ENCODE measurements at regions not wholly inside any gene's neighbourhood (a gene's known extent, or its start where the extent isn't known, plus 50 kb on each side); places are given as distances from the start of the nearest gene placed in this dataset.
A peak's percentile ranks its signal among the peaks of the same experiment; 100 is the strongest.
"Not testable (repeated sequence)": the region's sequence is repeated elsewhere in the genome, so short reads cannot be mapped to it uniquely, and the experiment has no call there.

DNA sequence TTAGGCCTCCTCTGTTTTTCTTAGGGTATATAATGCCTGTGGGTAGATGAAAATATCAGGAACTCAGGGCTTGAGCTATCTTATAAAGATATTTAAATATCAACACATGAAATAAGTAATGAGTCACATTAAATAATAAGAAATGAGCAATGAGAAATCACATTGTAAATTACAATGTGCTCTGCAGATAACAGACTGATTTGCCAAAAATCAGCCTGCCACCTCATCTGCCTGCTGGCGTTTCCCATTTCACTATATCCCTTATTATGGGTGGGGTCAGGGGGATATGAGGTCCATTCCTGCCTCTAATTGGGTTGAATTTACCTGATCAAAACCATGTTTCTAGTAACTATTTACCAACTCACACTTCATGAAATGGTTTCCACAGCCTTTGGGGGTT is 335.2 kb downstream of the CDC5L start:
- DNase-seq: no peak

DNA sequence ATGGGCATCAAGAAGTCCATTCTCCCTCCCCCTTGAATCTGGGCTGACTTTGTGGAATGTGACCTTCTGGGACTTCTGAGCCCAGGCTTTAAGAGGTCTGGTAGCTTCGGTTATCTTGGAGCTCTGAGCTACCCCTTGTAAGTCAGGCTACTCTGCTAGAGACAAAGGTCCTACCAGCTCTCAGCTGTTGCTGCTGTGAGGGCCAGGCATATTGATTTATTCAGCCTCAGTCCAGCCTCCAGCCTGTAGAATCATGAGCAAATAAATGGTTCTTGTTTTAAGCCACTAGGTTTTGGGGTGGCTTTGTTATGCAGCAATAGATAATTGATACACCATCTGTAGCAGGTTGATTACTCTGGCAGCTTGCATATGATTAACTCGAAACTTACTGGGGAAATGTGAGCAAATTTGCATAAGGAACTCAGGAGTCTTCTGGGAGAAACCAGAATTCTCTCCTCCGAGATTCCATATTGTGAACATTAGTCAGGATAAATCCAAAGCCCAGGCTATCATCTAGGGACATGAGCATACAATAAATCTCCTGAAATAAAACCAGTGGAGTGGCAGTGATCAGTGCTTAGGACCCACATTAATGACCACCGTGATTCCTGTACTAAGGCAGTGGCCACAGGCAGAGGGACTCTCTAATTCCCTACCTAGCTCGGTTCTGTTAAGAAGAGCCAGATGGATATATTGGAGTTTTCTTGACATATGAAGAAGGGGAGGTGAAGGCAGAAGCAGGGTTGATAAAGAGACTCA is 336.1 kb downstream of the CDC5L start:
- DNase-seq: peak; percentile 56

DNA sequence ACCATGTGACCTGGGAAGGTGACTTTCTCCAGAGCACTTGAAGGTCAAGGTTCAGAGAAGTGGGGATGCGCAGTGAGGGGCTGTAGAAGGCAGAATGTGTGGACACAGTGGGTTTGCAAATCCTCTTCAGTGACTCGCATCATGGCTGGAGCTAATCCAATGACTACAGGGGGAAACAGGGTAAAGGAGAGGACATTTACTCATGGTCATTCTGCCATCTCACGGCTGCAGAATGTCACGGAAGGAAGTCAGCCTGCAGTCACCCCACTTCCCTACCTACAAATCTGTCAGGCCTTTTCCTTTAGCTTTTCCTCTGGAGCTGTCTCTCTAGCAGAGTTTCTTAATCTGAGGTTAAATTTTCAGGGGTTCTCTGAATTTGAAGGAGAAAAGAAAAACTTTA is 337.6 kb downstream of the CDC5L start:
- peak; percentile 45 for DNase-seq

DNA sequence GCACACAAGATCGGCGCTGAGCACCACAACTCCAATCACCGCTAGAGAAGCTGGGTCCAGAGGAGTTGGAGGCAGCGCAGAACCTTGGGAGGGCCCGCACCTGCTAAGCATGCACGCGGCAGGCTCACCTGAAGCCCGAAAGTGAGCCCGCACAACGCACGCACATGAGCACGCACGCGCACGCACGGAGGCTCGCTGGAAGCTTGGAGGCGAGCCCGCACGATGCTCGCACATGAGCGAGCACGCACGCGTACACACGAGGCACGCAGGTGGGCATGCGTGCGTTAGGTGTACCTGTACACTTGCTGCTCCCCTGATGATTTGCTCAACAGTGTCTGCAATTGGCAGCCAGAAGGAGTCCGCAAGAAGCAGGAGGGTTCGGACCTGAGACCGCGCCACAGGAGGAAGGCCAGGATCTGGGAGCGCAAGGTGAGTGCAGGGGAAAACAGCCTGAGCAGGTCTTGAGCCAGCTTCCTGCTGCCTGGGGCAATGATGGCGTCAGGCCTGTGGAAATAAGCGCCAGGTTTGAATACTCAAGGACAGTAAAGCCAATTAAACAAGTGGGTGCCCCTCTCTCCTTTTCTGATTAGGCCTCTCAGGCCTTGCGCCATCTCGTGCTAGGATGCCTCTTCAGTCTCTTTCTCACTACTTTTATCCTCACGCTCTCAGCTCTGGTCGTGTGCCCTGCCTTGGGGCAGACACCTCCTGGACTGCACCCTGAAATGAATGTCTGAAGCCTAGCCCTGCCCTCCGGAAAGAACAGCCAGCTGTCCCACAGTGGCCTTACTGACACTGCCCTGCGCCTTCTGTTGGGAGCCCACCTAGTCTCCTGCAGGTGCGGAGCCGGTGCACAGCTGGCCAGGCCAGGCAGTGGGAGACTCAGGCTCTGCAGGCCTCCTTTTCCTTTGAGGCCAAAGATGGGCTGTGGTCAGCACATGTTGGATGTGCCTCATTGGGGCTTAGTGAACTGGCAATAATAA is 340.4 kb downstream of the CDC5L start:
- peak; percentile 63 for DNase-seq

DNA sequence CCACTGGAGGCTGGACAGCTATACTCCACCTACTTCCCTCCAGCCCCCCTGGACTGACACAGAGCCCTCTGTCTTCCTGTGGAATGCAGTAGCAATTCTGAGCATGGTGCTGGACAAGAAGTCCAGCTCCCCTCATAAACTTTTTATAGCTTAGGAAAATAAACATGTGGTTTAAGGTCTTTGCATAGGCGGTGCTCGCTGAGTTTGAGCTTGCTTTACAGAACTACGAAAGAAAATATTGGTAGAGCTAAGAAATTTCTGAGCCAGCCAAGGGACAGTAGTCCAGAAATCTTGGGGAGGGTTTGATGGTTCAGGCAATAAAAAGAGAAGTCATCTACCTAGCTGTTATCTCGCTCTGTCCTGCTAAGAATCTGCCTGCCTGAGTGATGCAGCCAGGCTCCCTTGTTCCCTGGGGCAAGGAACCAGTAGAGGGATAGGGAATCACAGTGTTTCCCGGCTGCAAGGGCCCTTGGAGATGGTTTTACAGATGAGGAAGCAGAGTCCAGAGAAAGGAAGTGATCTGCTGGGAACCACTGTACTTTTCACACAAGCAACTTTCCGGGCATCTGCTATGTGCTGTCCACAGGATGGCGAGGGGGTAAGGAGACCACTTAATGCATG is 343.4 kb downstream of the CDC5L start:
- DNase-seq: peak; percentile 94

DNA sequence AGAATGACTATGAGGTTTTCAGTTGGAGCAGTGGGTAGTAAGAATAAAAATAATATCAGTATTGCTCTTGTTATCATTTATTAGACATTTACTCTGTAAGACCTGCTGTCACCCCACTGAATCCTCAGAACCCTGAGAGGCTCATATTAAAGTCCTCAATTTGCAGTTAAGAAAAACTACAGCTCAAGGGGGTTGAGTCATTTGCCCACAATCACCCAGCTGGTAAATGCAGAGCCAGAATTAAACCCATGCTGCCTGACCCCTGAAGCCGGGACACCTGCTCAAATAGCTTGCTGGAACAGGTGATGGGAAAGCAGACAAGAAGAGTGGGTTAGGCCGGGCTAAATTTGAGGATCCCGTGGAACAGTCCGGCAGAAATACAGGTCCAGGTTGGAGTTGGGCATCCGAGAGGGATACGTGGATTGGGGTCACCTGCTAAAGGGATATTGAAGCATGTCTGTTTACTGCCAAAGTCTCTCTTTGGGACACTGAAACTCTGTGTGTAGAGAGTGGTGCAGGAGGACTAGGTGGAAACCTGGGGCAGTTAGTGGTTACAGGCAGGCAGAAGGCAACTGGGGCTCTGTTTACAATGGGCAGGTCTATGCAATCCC is 344.1 kb downstream of the CDC5L start:
- peak; percentile 52 for DNase-seq

DNA sequence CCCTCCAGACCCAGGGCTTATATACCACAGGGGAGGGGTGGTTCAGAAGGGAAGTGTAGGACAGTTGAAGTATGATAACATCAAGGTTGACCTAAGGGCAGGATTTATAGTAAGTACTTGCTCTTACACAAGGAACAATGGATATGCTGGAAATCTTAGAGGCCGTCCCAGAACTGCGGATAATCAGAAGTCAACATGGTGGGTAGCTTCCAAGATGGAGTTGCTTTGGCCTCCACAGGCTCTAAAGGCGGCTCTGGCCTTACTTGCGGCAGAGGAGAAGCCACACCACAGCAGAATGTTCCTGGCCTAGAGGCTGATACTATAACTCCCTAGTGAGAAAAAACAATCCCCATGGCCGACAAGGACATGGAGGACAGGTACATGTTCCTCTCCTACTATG is 344.7 kb downstream of the CDC5L start:
- DNase-seq: peak; percentile 40

DNA sequence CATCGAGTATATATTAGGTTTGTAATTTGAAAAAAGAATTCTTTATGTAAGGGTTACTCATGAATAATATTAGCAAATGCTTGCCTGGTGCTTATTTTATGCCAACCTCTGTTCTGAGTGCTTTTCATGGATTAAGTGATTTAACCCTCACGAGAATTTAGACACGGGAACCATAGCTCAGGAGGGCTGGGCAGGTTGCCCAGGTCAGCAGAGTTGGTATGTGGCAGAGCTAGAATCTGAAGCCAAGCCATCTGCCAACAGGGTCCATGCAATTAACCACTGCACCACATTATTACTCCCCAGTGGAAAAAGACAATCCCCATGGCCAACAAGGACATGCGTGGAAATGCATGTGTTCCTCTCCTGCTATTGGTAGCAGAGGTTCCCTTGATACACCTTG is 345.6 kb downstream of the CDC5L start:
- DNase-seq: no peak

DNA sequence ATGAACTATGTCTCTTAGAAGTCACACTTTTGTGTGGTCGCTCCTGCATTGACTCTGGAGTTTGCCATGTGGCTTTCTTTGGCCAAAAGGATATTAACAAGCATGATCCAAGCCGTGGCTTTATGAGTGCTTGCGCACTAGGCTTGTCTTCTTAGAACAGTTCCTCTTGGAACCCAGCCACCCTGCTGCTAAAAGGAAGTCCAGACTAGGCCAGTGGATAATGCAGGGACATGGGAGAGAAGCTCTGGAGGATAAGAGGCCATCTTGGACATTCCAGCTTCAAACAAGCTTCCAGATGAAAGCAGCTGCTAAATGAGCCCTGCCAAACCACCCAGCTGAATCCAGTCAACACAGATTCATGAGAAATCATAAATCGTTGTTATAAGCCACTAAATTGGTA is 346.4 kb downstream of the CDC5L start:
- DNase-seq: peak; percentile 38

DNA sequence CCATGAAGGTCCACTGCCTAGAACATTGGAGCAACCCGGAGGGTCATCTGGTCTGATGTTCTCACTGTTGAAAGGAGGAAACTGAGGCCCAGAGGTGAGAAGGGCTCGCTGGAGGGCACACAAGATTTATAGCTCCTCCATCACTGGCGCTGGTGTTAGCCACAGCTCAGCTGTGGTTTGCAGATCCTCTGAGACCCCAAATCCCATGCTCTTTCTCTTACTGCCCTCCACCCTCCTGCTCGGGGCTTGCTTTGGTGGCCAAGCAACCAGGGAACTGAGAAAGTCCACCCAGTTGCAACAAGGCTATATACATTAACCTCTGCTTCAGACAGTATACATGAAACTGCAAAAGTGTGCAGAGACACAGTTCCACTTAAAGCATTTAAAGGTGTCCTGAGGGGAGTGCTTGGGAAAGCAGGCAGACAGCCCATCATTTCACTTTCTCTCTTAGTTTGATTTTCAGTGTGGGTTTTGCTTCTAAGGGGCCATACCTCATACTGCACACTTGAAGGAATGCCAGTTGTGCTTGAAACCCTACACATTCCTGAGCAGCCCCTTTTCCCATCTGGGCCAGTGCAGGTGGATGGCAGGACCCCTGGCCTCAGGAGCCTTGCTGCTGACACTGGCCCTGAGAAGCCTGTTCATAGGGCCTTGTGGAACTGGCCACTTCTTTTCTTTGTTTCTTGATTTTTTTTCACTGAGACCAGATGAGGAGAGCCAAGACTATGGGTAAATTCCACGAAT is 347.6 kb downstream of the CDC5L start:
- peak; percentile 35 for DNase-seq

DNA sequence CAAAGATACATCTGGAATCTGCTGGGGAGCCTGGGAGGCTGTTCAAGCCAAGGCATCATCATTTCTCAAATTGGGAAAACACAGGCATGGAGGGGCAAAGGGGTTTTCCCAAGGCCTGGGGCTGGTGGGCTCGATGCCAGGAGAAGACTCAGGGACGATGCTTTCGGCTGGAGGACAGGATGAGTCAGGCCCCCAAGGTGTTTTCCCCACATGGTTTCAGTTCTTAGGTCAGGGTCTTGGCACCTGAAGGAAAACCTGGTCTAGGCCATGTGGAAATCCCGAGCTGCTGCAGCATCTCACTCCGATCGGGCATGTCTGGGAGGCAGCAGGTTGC is 348.1 kb downstream of the CDC5L start:
- peak; percentile 22 for DNase-seq

DNA sequence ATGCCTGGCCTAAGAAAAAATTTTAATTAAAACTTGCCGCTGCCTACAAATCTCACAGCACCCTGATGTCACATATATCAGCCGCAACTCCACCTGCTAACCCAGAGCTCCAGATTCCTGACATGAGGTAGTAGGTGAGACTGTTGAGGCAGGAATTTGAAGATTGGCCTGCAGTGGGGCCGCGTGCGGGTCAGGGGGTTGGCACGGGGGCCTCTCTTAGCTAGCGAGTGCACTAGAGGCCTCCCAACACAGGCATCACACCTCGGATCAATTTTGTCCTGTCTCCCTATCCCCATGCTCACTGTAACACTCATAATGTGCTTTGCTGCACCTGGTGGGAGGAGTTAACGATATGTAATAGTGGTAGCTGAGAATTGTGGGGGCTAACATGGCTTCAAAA is 349.8 kb downstream of the CDC5L start:
- DNase-seq: no peak

DNA sequence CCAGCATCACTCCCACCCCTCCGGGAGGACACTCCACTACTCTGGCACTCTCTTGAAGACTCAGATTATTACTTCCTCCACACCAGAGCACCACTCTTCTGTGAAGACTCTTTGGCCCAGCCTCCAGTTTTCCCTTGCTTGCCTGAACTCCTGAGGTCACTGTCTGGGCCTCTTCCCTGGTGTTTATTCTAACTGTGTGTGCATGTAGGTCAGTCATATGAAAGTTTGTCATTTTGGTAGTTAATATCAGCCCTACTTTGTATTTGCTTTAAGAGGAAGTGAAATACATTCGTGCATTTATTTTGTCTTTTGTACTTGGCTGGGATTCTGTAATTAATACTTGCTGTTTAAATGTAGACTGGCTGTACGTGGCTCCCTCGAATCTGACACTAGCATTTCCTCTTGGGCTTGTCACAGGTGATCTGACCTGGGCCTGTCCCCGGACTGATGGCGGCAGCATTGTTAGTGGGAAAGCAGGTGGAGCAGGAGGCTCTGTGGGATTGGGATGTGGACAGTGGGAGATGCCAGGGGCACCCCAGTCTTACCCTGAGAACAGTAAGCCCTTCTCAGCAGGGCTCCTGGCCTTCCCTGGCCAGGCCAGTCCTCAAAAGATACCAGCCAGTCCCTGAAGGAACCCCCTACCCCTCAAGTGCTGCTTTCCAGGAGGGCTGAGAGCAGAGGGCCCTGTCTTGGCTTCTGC is 350.5 kb downstream of the CDC5L start:
- DNase-seq: peak; percentile 51

DNA sequence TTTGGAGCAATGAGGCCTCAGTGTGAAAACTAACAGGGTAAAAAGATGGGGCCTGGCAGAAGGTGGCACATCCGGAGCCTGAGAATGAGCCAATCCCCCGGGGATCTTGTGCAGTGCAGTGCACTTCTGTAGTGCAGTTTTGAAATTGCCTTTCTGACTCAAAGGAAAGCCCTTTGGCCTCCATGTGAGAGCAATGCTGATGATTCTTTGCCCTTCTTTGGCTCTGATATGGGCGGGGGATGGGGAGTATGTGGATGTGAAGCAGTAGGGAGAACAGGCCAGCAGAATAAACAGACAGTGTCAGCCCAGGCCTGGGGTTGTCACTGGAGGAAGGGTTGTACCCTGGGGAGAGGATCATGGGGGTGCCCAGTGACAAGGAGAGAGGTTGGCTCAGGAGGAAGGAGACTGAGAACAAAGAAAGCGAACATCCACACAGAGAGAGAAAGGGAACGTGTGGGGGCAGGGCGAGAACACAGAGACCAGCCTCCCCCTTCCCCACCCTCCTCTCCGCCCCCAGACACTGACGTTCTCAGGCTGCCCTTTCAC is 351.2 kb downstream of the CDC5L start:
- peak; percentile 82 for DNase-seq

DNA sequence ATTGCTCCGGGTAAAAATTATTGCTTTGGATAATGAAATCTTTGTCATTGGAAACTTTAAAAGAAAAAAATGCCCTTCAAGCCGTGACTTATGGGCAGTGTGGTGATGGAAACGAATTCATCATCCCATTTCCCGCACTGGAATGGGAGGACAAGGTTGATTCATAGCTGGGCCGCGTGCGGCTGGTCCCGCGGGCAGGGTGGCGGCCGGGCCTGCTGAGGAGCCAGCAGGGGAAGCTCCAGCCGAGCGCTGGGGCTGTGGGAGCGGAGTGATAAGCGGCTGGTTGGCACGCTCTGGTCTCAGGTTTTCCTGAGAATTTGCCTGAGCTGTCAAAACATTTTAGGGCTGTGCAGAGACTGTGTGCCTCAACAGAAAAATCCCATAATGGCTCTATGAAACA is 351.7 kb downstream of the CDC5L start:
- peak; percentile 67 for DNase-seq

DNA sequence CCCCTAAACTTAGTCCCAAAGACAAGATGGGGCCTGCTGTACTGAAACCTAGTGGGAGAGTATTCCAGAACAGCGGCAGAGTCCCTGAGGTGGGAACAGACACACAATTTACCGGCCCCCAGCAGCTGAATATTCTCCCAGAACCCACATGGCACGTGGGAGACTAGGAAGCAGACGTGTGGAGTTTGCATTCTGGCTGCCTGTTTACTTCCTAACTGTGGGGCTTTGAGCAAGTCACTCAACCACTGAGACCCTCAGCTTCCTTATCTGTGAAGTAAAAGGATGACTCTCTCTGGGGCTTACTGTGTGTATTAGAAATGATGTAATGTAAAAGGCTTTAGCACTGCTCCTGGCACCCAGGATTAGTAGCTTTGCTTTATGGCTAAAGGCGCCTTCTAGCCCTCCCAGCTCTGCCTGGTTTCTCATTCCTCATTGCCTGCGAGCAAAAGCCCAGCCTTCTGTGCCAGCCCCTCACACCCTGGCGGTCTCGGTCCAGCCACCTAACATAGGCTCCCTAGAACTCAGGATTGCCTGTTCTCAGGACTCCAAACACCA is 353.1 kb downstream of the CDC5L start:
- DNase-seq: peak; percentile 66

DNA sequence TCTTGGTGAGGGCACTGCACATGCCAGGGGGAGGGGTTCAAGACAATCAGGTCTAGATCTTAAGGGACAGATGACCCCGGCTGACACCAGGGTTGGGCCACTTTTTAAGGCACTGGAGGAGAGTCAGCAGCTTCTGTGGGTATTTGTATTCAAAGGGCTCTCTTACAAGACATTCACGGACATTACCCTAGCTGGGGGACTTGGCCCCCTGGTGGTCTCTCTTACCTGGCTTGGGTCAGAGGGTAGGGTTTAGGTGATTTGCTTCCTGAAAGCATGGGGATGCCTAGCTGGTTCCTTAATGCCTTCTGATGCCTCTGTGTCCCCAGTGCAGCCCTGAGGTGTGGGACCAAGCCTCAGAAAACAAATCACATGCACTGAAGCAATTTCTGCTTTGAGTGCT is 354.7 kb downstream of the CDC5L start:
- DNase-seq: peak; percentile 52

DNA sequence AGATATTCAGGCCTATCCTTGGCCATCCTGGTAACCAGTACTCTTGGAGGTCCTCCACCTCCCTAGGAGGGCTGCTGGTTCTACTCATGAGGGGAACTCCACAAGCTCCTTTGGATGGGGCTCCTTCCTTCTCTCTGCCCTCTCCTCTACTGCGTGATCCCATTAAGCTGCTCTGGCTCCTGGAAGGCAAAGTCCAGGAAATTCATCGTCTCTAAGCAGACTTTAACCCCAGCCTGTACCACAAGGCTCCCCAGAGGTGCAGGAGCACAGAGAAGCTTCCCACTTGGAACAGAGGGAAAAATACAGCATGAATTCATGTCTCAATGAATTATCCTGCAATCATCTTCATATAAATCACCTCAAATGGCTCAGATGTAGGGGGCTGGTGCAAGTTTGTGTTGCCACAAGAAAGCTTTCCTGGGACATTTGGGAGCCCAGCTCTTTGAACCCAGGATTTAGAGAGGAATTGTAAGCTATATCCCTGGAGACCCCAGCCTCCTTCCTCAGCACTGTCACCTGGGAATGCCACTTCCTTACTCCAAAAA is 355.4 kb downstream of the CDC5L start:
- DNase-seq: peak; percentile 24

DNA sequence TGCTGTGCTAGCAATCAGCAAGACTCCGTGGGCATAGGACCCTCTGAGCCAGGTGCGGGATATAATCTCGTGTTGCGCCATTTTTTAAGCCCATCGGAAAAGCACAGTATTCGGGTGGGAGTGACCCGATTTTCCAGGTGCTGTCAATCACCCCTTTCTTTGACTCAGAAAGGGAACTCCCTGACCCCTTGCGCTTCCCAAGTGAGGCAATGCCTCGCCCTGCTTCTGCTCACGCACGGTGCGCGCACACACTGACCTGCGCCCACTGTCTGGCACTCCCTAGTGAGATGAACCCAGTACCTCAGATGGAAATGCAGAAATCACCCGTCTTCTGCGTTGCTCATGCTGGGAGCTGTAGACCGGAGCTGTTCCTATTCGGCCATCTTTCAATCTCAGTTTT is 372.6 kb downstream of the CDC5L start:
- DNase-seq: not testable (repeated sequence)

DNA sequence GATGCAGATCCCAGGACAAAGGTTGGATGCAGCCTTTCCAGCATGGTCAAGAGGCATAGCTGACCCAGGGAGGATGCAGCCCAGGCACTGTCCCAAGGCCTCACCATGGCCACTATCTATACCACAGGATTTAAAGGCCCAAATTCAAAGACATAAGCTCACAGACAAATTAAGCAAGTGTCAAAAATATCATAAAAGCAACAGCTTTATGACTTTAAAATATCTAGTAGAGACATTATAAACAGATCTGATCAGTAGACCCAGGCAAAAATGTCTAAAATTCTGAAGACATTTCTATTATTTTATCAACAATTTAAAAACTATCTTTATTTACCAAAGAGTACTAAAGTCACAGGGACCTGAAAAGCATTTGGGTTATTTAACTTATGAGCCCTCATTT is 373.5 kb downstream of the CDC5L start:
- DNase-seq: no peak

DNA sequence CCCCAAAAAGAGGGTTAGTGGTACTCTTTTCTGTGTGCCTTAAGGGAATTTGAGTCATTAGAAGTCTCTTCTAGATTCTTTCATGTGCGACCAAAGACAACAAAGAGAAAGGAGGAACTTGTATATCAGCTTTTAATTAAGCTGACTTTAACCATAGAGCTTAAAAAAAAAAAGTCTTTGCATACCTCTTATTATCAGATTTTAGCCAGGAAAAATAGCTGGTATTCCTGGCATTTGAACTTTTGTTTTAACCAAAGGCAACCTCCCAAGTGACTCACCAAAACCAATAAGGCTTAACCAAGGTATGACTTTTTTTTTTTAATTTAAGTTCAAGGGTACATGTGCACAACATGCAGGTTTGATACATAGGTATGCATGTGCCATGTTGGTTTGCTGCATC is 375.0 kb downstream of the CDC5L start:
- DNase-seq: no peak
